C4-2B (cell line): ENCODE measurements at regions not wholly inside any gene's neighbourhood (a gene's known extent, or its start where the extent isn't known, plus 50 kb on each side); places are given as distances from the start of the nearest gene placed in this dataset.

Experiments used
- CTCF ChIP-seq: fragments of 450-650 bp; conservative IDR thresholded peaks from 2 replicates; pipeline ENCODE4 v1.5.1; 2017; ENCODE audit warnings: mild to moderate bottlenecking
- ZFX ChIP-seq: fragments of 450-650 bp; IDR thresholded peaks from 2 replicates; pipeline ENCODE4 v1.6.1; 2017

GRCh38 chr18:41530970-41531369 lies 424.1 kb upstream of the PIK3C3 start:
- TF ChIP-seq CTCF (no peak), ZFX (no peak)
